Coronary artery (tissue), 2 donors: ENCODE measurements at regions not wholly inside any gene's neighbourhood (a gene's known extent, or its start where the extent isn't known, plus 50 kb on each side); places are given as distances from the start of the nearest gene placed in this dataset.

Experiments
- DNase-seq: peaks from one replicate; pipeline ENCODE4 v3.0.0-alpha.2; 2017; ENCODE audit warnings: low spot score
- H3K27ac ChIP-seq, 2 donors: fragments of 200-600 bp; sonication (generic); one replicate each; pipeline ENCODE4 v1.5.1; 2016 to 2019
- H3K4me3 ChIP-seq: fragments of 200-600 bp; sonication (generic); 2 replicates; pipeline ENCODE4 v1.5.1; 2016; ENCODE audit warnings: mild to moderate bottlenecking, moderate library complexity
- TF ChIP-seq, protein P1 (sequence below): fragments of 200-600 bp; sonication (generic); IDR thresholded peaks from one replicate; pipeline ENCODE4 v1.5.1; 2019; ENCODE audit warnings: antibody characterized with exemption

DNA sequence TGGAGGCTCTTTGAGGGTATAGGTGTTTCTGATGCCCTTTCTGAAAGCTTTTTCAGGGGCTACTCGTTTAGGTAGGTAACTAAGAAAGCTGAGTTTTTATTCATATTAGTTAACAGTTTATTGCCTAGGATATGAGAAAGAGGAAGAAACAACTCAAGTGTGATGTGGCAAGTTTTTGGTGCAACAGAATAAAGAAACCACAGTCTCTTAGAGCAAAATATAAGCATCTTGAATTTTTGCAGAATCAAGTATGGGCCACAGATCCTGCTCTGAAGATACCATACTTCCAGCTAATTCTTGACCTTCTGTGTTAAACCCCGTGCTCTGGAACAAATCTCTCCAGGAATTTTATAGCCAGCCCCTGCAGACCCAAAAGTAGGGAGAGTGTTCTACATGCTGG, 147.7 kb upstream of the SLC1A4 start:
- TF ChIP-seq, protein P1, sequence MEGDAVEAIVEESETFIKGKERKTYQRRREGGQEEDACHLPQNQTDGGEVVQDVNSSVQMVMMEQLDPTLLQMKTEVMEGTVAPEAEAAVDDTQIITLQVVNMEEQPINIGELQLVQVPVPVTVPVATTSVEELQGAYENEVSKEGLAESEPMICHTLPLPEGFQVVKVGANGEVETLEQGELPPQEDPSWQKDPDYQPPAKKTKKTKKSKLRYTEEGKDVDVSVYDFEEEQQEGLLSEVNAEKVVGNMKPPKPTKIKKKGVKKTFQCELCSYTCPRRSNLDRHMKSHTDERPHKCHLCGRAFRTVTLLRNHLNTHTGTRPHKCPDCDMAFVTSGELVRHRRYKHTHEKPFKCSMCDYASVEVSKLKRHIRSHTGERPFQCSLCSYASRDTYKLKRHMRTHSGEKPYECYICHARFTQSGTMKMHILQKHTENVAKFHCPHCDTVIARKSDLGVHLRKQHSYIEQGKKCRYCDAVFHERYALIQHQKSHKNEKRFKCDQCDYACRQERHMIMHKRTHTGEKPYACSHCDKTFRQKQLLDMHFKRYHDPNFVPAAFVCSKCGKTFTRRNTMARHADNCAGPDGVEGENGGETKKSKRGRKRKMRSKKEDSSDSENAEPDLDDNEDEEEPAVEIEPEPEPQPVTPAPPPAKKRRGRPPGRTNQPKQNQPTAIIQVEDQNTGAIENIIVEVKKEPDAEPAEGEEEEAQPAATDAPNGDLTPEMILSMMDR, result no peak
- DNase-seq, result no peak
- Histone ChIP-seq H3K4me3 (no peak overlapping the region), H3K27ac (no peak overlapping the region)

DNA sequence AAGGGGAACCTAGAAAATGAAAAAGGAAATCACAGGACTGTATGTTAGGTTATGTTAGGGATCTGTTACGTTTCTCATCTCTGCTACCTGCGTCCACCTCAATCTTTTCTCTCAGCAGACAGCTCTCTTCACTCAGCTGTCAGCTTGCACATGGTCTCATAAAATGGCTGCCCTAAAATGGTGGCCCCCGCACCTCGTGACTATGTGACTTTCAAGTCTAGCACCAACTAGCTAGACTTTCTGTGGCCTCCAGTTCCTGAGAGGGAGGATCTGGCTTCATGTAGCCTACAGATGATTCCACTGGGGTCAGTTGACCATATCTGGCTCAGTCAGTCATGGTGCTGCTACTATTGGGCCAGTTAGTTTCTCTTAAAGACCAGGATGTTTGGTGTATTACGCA, 147.2 kb upstream of the SLC1A4 start:
- TF ChIP-seq, protein P1, result no peak
- no peak overlapping the region for H3K27ac ChIP-seq
- DNase-seq, result no peak
- no peak overlapping the region for H3K4me3 ChIP-seq

DNA sequence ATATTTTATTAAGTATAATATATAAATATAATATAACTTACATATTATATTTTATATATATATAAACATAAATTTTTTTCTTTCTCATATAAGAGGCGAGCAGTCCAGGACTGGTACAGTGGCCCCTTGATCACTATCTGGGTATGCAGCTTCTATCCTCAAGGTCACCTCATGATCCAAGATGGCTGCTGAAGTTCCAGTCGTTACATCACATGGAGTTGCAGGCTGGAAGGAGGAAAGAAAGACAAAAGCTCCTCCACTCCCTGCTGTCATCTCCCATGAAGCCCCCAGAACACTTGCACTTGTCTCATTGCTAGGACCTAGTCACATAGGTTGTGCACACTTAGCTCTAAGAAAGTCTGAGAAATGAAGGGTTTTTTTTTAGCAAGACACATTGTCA, 145.1 kb upstream of the SLC1A4 start:
- TF ChIP-seq, protein P1, result no peak
- Histone ChIP-seq H3K4me3 (no peak overlapping the region), H3K27ac (no peak overlapping the region)
- no peak for DNase-seq

DNA sequence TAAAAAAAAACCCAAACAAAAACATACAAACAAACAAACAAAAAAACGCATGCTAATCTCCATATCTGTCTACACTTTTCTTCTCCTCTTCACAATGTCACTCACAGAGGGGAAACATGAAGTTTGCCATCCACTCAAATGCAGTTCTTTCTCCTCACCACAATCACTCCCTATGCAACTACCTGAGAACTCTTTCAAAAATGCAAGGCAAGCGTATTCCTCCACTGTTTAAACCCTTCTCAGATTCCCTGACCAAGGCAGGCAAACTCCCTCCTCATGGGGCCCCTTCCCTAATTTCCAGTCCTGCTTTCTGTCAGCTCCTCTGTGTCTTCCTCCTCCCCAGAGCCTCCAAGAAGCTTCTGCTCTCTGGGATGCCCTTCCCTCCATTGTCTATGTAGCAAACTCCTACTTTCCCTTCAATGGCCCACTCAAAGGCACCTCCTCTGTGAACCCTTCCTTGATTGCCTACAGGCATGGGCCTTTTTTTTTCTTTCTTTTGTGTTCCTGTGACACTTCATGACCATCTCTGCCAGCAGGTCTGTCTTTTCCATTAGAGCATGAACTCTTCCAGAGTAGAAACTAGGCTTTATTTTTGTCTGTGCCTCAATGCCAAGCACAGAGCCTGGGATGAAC, 143.8 kb upstream of the SLC1A4 start:
- Histone ChIP-seq H3K4me3 (no peak overlapping the region), H3K27ac (no peak overlapping the region)
- DNase-seq, result no peak
- TF ChIP-seq, protein P1, result no peak

DNA sequence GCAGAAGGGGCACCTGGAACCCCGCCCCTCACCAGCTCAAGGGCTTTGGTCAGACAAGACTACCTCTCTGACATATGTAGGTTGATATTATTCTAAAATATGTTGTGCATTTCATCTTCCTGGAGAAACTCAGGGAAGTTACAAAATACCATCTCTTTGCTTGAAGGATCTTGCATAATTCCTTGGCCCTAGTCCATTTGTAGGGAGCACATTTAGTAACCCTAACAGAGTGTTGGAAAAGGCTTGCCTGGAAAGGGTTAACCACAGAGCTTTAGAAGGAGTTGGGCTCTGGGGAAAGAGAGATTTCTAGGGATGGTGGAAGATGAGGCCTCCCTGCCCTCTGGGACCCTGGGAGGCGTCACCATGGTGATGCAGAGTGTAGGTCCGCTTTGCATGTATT, 143.0 kb upstream of the SLC1A4 start:
- TF ChIP-seq, protein P1, result no peak
- Histone ChIP-seq H3K27ac (no peak overlapping the region), H3K4me3 (no peak overlapping the region)
- DNase-seq, result no peak

DNA sequence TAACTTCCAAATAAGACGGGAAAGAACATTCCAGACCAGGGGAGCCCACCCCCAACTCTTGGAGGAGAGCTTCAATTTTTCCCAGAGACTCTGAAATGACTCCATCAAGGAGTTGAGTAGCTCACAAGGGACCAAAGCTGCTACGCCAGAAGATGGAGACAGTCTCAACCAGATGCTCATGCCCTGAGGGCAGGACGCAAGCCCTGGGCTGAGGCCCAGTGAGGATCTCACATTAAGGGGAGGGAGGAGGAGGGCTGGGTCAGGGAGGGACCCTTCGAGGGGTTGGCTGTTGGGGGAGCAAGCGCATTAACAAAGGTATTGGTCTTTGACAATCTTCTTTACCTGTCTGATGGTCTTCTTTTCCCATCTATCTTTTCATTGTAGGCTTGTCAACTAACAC, 141.3 kb upstream of the SLC1A4 start:
- TF ChIP-seq, protein P1, result no peak
- DNase-seq, result no peak
- Histone ChIP-seq H3K4me3 (no peak overlapping the region), H3K27ac (no peak overlapping the region)

DNA sequence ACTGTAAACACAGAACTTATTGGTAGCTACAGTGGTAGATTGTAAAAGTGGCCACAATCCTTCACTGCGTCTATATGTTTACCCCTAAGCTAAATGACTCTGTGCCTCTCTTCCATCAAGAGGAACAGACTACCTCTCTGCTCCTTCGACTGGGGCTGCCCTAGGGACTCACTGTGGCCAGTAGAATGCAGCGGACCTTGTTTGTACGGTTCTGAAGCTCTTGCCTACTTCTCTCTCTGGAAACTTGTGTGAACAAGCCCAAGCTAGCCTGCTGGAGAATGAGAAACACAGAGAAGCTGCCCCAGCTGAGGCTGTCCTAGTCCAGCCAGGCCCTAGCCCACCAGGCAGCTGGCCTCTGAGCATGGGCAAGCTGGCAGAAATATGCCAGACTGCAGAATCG, 140.8 kb upstream of the SLC1A4 start:
- TF ChIP-seq, protein P1, result no peak
- DNase-seq, result no peak
- H3K27ac ChIP-seq, result no peak overlapping the region
- H3K4me3 ChIP-seq, result no peak overlapping the region
